Parathyroid adenoma (tissue), 2 donors: ENCODE measurements at regions not wholly inside any gene's neighbourhood (a gene's known extent, or its start where the extent isn't known, plus 50 kb on each side); places are given as distances from the start of the nearest gene placed in this dataset.

Source experiments
- H2AFZ ChIP-seq: fragments of 300-600 bp; sonication (generic); one replicate; pipeline ENCODE4 v1.7.0; 2017; ENCODE audit warnings: antibody characterized with exemption, mild to moderate bottlenecking
- H3K27ac ChIP-seq: fragments of 300-600 bp; sonication (generic); one replicate; pipeline ENCODE4 v1.7.0; 2017
- H3K27me3 ChIP-seq: fragments of 300-600 bp; sonication (generic); one replicate; pipeline ENCODE4 v1.7.0; 2017; ENCODE audit warnings: low read length; ENCODE audit not compliant: control insufficient read depth, insufficient read depth
- H3K36me3 ChIP-seq: fragments of 300-600 bp; sonication (generic); one replicate; pipeline ENCODE4 v1.7.0; 2017; ENCODE audit warnings: low read length; ENCODE audit not compliant: control insufficient read depth, insufficient read depth
- H3K4me1 ChIP-seq: fragments of 300-600 bp; sonication (generic); one replicate; pipeline ENCODE4 v1.7.0; 2017; ENCODE audit warnings: control low read depth
- H3K4me2 ChIP-seq: fragments of 300-600 bp; sonication (generic); one replicate; pipeline ENCODE4 v1.7.0; 2017; ENCODE audit warnings: low read length
- H3K4me3 ChIP-seq: fragments of 300-600 bp; sonication (generic); one replicate; pipeline ENCODE4 v1.7.0; 2017; ENCODE audit warnings: low read depth, low read length
- H3K79me2 ChIP-seq: fragments of 300-600 bp; sonication (generic); one replicate; pipeline ENCODE4 v1.7.0; 2017; ENCODE audit warnings: control low read depth
- H3K9ac ChIP-seq: fragments of 300-600 bp; sonication (generic); one replicate; pipeline ENCODE4 v1.7.0; 2017; ENCODE audit warnings: mild to moderate bottlenecking
- H3K9me3 ChIP-seq: fragments of 300-600 bp; sonication (generic); one replicate; pipeline ENCODE4 v1.7.0; 2017; ENCODE audit warnings: low read length; ENCODE audit not compliant: control insufficient read depth
- TF ChIP-seq, protein P1 (sequence below): fragments of 300-600 bp; sonication (generic); IDR thresholded peaks from one replicate; pipeline ENCODE4 v1.7.0; 2017; ENCODE audit warnings: antibody characterized with exemption, mild to moderate bottlenecking
- donor health status: primary hyperparathyroidism.

DNA sequence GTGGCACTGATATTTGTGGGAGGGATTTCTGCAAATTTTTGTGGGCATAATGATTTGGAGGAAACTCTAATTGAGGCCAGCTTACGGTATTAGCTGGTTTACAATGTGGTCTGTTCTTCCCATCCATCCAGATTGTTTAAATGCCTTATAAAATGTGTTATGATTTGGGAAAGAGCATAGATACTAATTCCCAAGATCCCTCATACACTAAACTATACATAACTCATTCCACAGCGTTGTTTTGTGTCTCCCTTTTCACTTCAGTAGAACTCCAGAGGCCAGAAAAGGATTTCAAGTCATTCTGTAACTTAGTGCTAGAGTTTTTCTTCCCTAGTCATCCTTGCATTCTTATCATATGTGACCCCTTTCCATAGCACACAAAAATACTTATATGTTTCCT lies 292.6 kb upstream of the NT5E start:
- Histone ChIP-seq H3K4me2 (no peak overlapping the region), H2AFZ (no peak overlapping the region), H3K79me2 (no peaks in the 10 kb centered on the region), H3K4me1 (no peaks in the 10 kb centered on the region), H3K4me3 (no peak overlapping the region), H3K9ac (no peak overlapping the region), H3K27ac (no peak overlapping the region), H3K36me3 (no peaks in the 10 kb centered on the region), H3K27me3 (no peaks in the 10 kb centered on the region), H3K9me3 (no peaks in the 10 kb centered on the region)
- TF ChIP-seq, protein P1, sequence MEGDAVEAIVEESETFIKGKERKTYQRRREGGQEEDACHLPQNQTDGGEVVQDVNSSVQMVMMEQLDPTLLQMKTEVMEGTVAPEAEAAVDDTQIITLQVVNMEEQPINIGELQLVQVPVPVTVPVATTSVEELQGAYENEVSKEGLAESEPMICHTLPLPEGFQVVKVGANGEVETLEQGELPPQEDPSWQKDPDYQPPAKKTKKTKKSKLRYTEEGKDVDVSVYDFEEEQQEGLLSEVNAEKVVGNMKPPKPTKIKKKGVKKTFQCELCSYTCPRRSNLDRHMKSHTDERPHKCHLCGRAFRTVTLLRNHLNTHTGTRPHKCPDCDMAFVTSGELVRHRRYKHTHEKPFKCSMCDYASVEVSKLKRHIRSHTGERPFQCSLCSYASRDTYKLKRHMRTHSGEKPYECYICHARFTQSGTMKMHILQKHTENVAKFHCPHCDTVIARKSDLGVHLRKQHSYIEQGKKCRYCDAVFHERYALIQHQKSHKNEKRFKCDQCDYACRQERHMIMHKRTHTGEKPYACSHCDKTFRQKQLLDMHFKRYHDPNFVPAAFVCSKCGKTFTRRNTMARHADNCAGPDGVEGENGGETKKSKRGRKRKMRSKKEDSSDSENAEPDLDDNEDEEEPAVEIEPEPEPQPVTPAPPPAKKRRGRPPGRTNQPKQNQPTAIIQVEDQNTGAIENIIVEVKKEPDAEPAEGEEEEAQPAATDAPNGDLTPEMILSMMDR, result no peak

DNA sequence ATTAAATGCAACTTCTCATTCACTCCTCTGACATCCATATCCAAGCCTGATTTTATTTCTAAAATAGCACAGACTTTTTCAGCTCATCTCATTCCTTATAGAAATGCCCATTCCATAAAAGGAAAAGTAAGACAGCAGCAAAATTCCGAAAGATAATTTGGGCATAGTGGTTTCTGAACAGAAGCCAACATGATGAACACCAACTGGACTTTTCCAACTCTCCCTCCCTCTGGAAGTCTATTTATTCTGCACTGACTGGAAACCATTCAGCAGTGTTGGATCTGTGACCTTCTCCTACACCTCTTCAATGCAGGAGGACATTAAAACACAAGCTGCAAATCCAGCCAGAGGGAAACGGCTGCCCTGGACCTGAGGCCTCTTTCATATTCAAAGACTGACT lies 306.2 kb upstream of the NT5E start:
- Histone ChIP-seq H3K9me3 (no peaks in the 10 kb centered on the region), H3K27me3 (no peaks in the 10 kb centered on the region), H3K4me3 (no peak overlapping the region), H3K4me2 (no peak overlapping the region), H2AFZ (no peak overlapping the region), H3K36me3 (no peaks in the 10 kb centered on the region), H3K4me1 (no peaks in the 10 kb centered on the region), H3K79me2 (no peaks in the 10 kb centered on the region), H3K27ac (no peak overlapping the region), H3K9ac (no peak overlapping the region)
- TF ChIP-seq, protein P1, result no peak

DNA sequence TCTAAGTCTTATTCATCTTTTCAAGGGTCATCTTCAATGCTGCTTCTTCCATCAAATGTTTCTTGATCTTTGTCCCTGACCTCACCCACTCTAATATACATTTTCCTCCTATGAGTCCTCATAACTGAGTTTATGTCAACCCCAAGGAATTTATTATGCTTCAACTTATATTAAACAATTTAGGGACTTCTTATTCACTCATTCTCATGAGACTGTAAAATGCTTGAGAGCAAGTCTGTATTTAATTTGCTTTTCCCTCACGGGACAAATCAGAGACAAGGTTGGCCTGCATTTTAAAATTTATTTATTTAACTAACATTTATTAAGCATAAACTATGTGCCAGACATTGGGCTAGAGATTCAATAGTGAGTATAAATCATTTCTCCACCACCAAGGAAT lies 312.0 kb upstream of the NT5E start:
- Histone ChIP-seq H3K4me2 (no peak overlapping the region), H3K4me1 (no peaks in the 10 kb centered on the region), H3K27me3 (no peaks in the 10 kb centered on the region), H3K9me3 (peaks cover 2% of the 10 kb centered on the region), H3K27ac (no peak overlapping the region), H3K9ac (no peak overlapping the region), H3K79me2 (no peaks in the 10 kb centered on the region), H3K36me3 (no peaks in the 10 kb centered on the region), H3K4me3 (no peak overlapping the region), H2AFZ (no peak overlapping the region)
- TF ChIP-seq, protein P1, result no peak

DNA sequence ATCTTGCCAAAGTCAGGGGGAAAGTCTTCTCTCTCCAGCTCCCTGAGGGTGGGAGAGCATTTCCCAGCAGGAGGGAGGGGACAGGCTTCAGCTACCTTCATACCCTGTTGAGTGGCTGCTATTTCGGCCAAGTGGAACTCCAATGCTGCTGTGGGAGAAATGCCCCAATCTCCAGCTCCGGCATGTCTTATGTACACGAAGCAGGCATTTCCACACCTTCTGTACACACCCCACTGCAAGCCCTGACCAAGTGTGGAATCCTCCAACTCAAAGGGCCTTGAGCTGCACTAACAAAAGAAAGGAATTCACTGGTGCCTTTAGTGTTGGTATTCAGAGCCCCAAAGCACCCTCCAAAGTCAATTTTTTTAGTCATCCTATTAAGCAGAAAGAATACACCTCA lies 313.6 kb upstream of the NT5E start:
- no peak overlapping the region for H3K4me3 ChIP-seq
- H3K79me2 ChIP-seq, result no peaks in the 10 kb centered on the region
- no peak overlapping the region for H3K27ac ChIP-seq
- no peaks in the 10 kb centered on the region for H3K4me1 ChIP-seq
- no peak overlapping the region for H3K9ac ChIP-seq
- H3K27me3 ChIP-seq, result no peaks in the 10 kb centered on the region
- no peak overlapping the region for H2AFZ ChIP-seq
- H3K4me2 ChIP-seq, result no peak overlapping the region
- peaks cover 2% of the 10 kb centered on the region for H3K9me3 ChIP-seq
- no peaks in the 10 kb centered on the region for H3K36me3 ChIP-seq
- TF ChIP-seq, protein P1, result no peak

DNA sequence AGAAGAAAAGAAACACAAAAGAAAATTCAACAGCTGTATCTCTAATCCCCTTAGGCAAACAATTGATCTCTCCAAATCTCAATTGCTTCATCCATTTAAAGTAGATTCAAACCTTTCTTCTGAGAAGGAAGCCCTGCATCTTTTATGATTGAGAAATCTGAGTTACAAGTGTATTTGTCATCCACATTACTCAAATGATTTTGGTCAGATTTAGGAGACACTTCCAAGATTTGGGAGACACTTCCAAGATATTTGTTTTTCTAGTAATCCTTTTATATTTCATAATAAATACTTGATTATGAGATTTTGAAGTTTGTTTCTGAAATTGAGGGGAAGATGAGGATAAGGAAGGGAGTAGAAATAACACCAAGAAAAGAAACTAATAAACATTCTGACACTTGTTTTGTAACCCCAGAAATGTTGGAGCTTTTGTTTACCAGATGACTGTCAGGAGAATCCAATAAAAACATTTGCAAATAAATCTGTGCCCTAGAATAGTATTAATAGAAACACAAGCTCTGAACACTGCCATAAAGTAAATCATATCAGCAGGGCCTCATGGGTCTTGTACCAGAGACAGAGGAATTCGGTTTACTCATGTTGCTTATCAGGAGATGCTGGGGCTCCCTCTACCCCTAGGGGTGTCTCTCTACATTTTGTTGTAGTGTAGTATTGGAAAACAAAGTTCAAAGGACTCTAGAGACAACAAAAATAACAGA lies 314.3 kb upstream of the NT5E start:
- Histone ChIP-seq H3K27me3 (no peaks in the 10 kb centered on the region), H3K4me3 (no peak overlapping the region), H3K79me2 (no peaks in the 10 kb centered on the region), H3K9me3 (peaks cover 2% of the 10 kb centered on the region), H3K4me1 (no peaks in the 10 kb centered on the region), H3K9ac (no peak overlapping the region), H2AFZ (no peak overlapping the region), H3K36me3 (no peaks in the 10 kb centered on the region), H3K27ac (no peak overlapping the region), H3K4me2 (no peak overlapping the region)
- TF ChIP-seq, protein P1, result no peak
